ENCODE measurements at regions not wholly inside any gene's neighbourhood (a gene's known extent, or its start where the extent isn't known, plus 50 kb on each side); places are given as distances from the start of the nearest gene placed in this dataset.

- 87 to 96% (median 90%) methylated on average over 2 of the region's 2 CpGs for WGBS, 3 donors
- no peak for FAIRE-seq
Observed at GRCh38 chr4:135344492-135344891, 1142.9 kb upstream of the PABPC4L start.

GRCh38 chr4:135338181-135338580 lies 1136.6 kb upstream of the PABPC4L start:
- no peak overlapping the region for H3K4me3 ChIP-seq (ENCODE audit: low read depth in 1 of 3, low read length in 3 of 3)
- H3K9me3 ChIP-seq (ENCODE audit: control insufficient read depth in 2 of 2, insufficient read depth in 1 of 2, low read depth in 1 of 2, low read length in 1 of 2), result no peaks in the 10 kb centered on the region
- H3K36me3 ChIP-seq (ENCODE audit: control insufficient read depth in 3 of 3, insufficient read depth in 2 of 3, low read depth in 1 of 3, low read length in 3 of 3), result no peaks in the 10 kb centered on the region
- DNase-seq (no peak), FAIRE-seq (no peak)
- H3K27me3 ChIP-seq (ENCODE audit: control insufficient read depth in 3 of 3, insufficient read depth in 3 of 3, low read length in 3 of 3), result no peaks in the 10 kb centered on the region
- H3K27ac ChIP-seq (ENCODE audit: low read depth in 1 of 3, low read length in 2 of 3), result no peak overlapping the region
- no peaks in the 10 kb centered on the region for H3K4me1 ChIP-seq (ENCODE audit: control insufficient read depth in 3 of 3, insufficient read depth in 2 of 3, low read depth in 1 of 3, low read length in 2 of 3)

More at GRCh38 chr4:135344492-135344891, 1142.9 kb upstream of the PABPC4L start:
- H3K9me3 ChIP-seq (ENCODE audit: control insufficient read depth in 2 of 2, insufficient read depth in 1 of 2, low read depth in 1 of 2, low read length in 1 of 2), result peaks cover 0 to 5% of the 10 kb centered on the region in 2 donors
- no peaks in the 10 kb centered on the region for H3K4me1 ChIP-seq (ENCODE audit: control insufficient read depth in 3 of 3, insufficient read depth in 2 of 3, low read depth in 1 of 3, low read length in 2 of 3)
- DNase-seq, result no peak
- H3K27ac ChIP-seq (ENCODE audit: low read depth in 1 of 3, low read length in 2 of 3), result no peak overlapping the region
- H3K4me3 ChIP-seq (ENCODE audit: low read depth in 1 of 3, low read length in 3 of 3), result no peak overlapping the region
- no peaks in the 10 kb centered on the region for H3K27me3 ChIP-seq (ENCODE audit: control insufficient read depth in 3 of 3, insufficient read depth in 3 of 3, low read length in 3 of 3)
- H3K36me3 ChIP-seq (ENCODE audit: control insufficient read depth in 3 of 3, insufficient read depth in 2 of 3, low read depth in 1 of 3, low read length in 3 of 3), result no peaks in the 10 kb centered on the region

GRCh38 chr4:135325264-135325663 lies 1123.7 kb upstream of the PABPC4L start:
- DNase-seq, result no peak
- Histone ChIP-seq H3K27me3 (ENCODE audit: control insufficient read depth in 3 of 3, insufficient read depth in 3 of 3, low read length in 3 of 3) (no peaks in the 10 kb centered on the region), H3K36me3 (ENCODE audit: control insufficient read depth in 3 of 3, insufficient read depth in 2 of 3, low read depth in 1 of 3, low read length in 3 of 3) (no peaks in the 10 kb centered on the region), H3K4me3 (ENCODE audit: low read depth in 1 of 3, low read length in 3 of 3) (no peak overlapping the region), H3K27ac (ENCODE audit: low read depth in 1 of 3, low read length in 2 of 3) (no peak overlapping the region), H3K9me3 (ENCODE audit: control insufficient read depth in 2 of 2, insufficient read depth in 1 of 2, low read depth in 1 of 2, low read length in 1 of 2) (no peaks in the 10 kb centered on the region), H3K4me1 (ENCODE audit: control insufficient read depth in 3 of 3, insufficient read depth in 2 of 3, low read depth in 1 of 3, low read length in 2 of 3) (no peaks in the 10 kb centered on the region)
- FAIRE-seq, result no peak
- WGBS, 3 donors, result 21 to 50% (median 32%) methylated on average over 2 of the region's 2 CpGs

- 70 to 92% (median 78%) methylated on average over 2 of the region's 2 CpGs for WGBS, 3 donors
Observed at GRCh38 chr4:135319685-135320084, 1118.1 kb upstream of the PABPC4L start.

GRCh38 chr4:135316266-135316779 lies 1114.7 kb upstream of the PABPC4L start:
- H3K27ac ChIP-seq (ENCODE audit: low read depth in 1 of 3, low read length in 2 of 3), result no peak overlapping the region
- H3K27me3 ChIP-seq (ENCODE audit: control insufficient read depth in 3 of 3, insufficient read depth in 3 of 3, low read length in 3 of 3), result no peaks in the 10 kb centered on the region
- DNase-seq, result no peak
- WGBS, 3 donors, result 57 to 80% (median 61%) methylated on average over 7 of the region's 7 CpGs
- no peak for FAIRE-seq
- no peak overlapping the region for H3K4me3 ChIP-seq (ENCODE audit: low read depth in 1 of 3, low read length in 3 of 3)
- no peaks in the 10 kb centered on the region for H3K36me3 ChIP-seq (ENCODE audit: control insufficient read depth in 3 of 3, insufficient read depth in 2 of 3, low read depth in 1 of 3, low read length in 3 of 3)
- H3K4me1 ChIP-seq (ENCODE audit: control insufficient read depth in 3 of 3, insufficient read depth in 2 of 3, low read depth in 1 of 3, low read length in 2 of 3), result no peaks in the 10 kb centered on the region
- H3K9me3 ChIP-seq (ENCODE audit: control insufficient read depth in 2 of 2, insufficient read depth in 1 of 2, low read depth in 1 of 2, low read length in 1 of 2), result peaks cover 0 to 3% of the 10 kb centered on the region in 2 donors

More at GRCh38 chr4:135319685-135320084, 1118.1 kb upstream of the PABPC4L start:
- DNase-seq (no peak), FAIRE-seq (no peak)
- H3K4me3 ChIP-seq (ENCODE audit: low read depth in 1 of 3, low read length in 3 of 3), result no peak overlapping the region
- H3K36me3 ChIP-seq (ENCODE audit: control insufficient read depth in 3 of 3, insufficient read depth in 2 of 3, low read depth in 1 of 3, low read length in 3 of 3), result no peaks in the 10 kb centered on the region
- H3K27me3 ChIP-seq (ENCODE audit: control insufficient read depth in 3 of 3, insufficient read depth in 3 of 3, low read length in 3 of 3), result no peaks in the 10 kb centered on the region
- peaks cover 0 to 3% of the 10 kb centered on the region in 2 donors for H3K9me3 ChIP-seq (ENCODE audit: control insufficient read depth in 2 of 2, insufficient read depth in 1 of 2, low read depth in 1 of 2, low read length in 1 of 2)
- no peaks in the 10 kb centered on the region for H3K4me1 ChIP-seq (ENCODE audit: control insufficient read depth in 3 of 3, insufficient read depth in 2 of 3, low read depth in 1 of 3, low read length in 2 of 3)
- no peak overlapping the region for H3K27ac ChIP-seq (ENCODE audit: low read depth in 1 of 3, low read length in 2 of 3)

- 85 to 100% (median 87%) methylated on average over 2 of the region's 2 CpGs for WGBS, 3 donors
- Histone ChIP-seq H3K4me3 (ENCODE audit: low read depth in 1 of 3, low read length in 3 of 3) (no peak overlapping the region), H3K4me1 (ENCODE audit: control insufficient read depth in 3 of 3, insufficient read depth in 2 of 3, low read depth in 1 of 3, low read length in 2 of 3) (no peaks in the 10 kb centered on the region), H3K27me3 (ENCODE audit: control insufficient read depth in 3 of 3, insufficient read depth in 3 of 3, low read length in 3 of 3) (no peaks in the 10 kb centered on the region), H3K36me3 (ENCODE audit: control insufficient read depth in 3 of 3, insufficient read depth in 2 of 3, low read depth in 1 of 3, low read length in 3 of 3) (no peaks in the 10 kb centered on the region), H3K9me3 (ENCODE audit: control insufficient read depth in 2 of 2, insufficient read depth in 1 of 2, low read depth in 1 of 2, low read length in 1 of 2) (no peaks in the 10 kb centered on the region), H3K27ac (ENCODE audit: low read depth in 1 of 3, low read length in 2 of 3) (no peak overlapping the region)
- FAIRE-seq (no peak), DNase-seq (no peak)
Observed at GRCh38 chr4:135290136-135290535, 1088.5 kb upstream of the PABPC4L start.

- FAIRE-seq (no peak), DNase-seq (no peak)
- Histone ChIP-seq H3K4me3 (ENCODE audit: low read depth in 1 of 3, low read length in 3 of 3) (no peak overlapping the region), H3K9me3 (ENCODE audit: control insufficient read depth in 2 of 2, insufficient read depth in 1 of 2, low read depth in 1 of 2, low read length in 1 of 2) (no peaks in the 10 kb centered on the region), H3K4me1 (ENCODE audit: control insufficient read depth in 3 of 3, insufficient read depth in 2 of 3, low read depth in 1 of 3, low read length in 2 of 3) (no peaks in the 10 kb centered on the region), H3K27me3 (ENCODE audit: control insufficient read depth in 3 of 3, insufficient read depth in 3 of 3, low read length in 3 of 3) (no peaks in the 10 kb centered on the region), H3K36me3 (ENCODE audit: control insufficient read depth in 3 of 3, insufficient read depth in 2 of 3, low read depth in 1 of 3, low read length in 3 of 3) (no peaks in the 10 kb centered on the region), H3K27ac (ENCODE audit: low read depth in 1 of 3, low read length in 2 of 3) (no peak overlapping the region)
Observed at GRCh38 chr4:135283934-135284333, 1082.3 kb upstream of the PABPC4L start.

- 74 to 94% (median 91%) methylated on average over 1 of the region's 1 CpG for WGBS, 3 donors
- FAIRE-seq, result no peak
Observed at GRCh38 chr4:135282676-135283075, 1081.1 kb upstream of the PABPC4L start.

GRCh38 chr4:135281230-135281629 lies 1079.6 kb upstream of the PABPC4L start:
- DNase-seq, result no peak
- H3K4me1 ChIP-seq (ENCODE audit: control insufficient read depth in 3 of 3, insufficient read depth in 2 of 3, low read depth in 1 of 3, low read length in 2 of 3), result no peaks in the 10 kb centered on the region
- H3K36me3 ChIP-seq (ENCODE audit: control insufficient read depth in 3 of 3, insufficient read depth in 2 of 3, low read depth in 1 of 3, low read length in 3 of 3), result no peaks in the 10 kb centered on the region
- no peaks in the 10 kb centered on the region for H3K27me3 ChIP-seq (ENCODE audit: control insufficient read depth in 3 of 3, insufficient read depth in 3 of 3, low read length in 3 of 3)
- H3K27ac ChIP-seq (ENCODE audit: low read depth in 1 of 3, low read length in 2 of 3), result no peak overlapping the region
- 81 to 91% (median 88%) methylated on average over 3 of the region's 3 CpGs for WGBS, 3 donors
- H3K9me3 ChIP-seq (ENCODE audit: control insufficient read depth in 2 of 2, insufficient read depth in 1 of 2, low read depth in 1 of 2, low read length in 1 of 2), result no peaks in the 10 kb centered on the region
- no peak for FAIRE-seq
- no peak overlapping the region for H3K4me3 ChIP-seq (ENCODE audit: low read depth in 1 of 3, low read length in 3 of 3)

More at GRCh38 chr4:135282676-135283075, 1081.1 kb upstream of the PABPC4L start:
- Histone ChIP-seq H3K4me1 (ENCODE audit: control insufficient read depth in 3 of 3, insufficient read depth in 2 of 3, low read depth in 1 of 3, low read length in 2 of 3) (no peaks in the 10 kb centered on the region), H3K27me3 (ENCODE audit: control insufficient read depth in 3 of 3, insufficient read depth in 3 of 3, low read length in 3 of 3) (no peaks in the 10 kb centered on the region), H3K9me3 (ENCODE audit: control insufficient read depth in 2 of 2, insufficient read depth in 1 of 2, low read depth in 1 of 2, low read length in 1 of 2) (no peaks in the 10 kb centered on the region), H3K36me3 (ENCODE audit: control insufficient read depth in 3 of 3, insufficient read depth in 2 of 3, low read depth in 1 of 3, low read length in 3 of 3) (no peaks in the 10 kb centered on the region), H3K27ac (ENCODE audit: low read depth in 1 of 3, low read length in 2 of 3) (no peak overlapping the region), H3K4me3 (ENCODE audit: low read depth in 1 of 3, low read length in 3 of 3) (no peak overlapping the region)
- no peak for DNase-seq
